ACC112 (cell line): ENCODE measurements at regions not wholly inside any gene's neighbourhood (a gene's known extent, or its start where the extent isn't known, plus 50 kb on each side); places are given as distances from the start of the nearest gene placed in this dataset.
"Not testable (repeated sequence)": the region's sequence is repeated elsewhere in the genome, so short reads cannot be mapped to it uniquely, and the experiment has no call there.

ENCODE experiments used
- H2AFZ ChIP-seq: fragments of 200-600 bp; sonication (generic); one replicate; pipeline ENCODE4 v1.6.0; 2017; ENCODE audit warnings: antibody characterized with exemption, low read length; ENCODE audit not compliant: unreplicated experiment
- H3K27ac ChIP-seq: fragments of 200-600 bp; sonication (generic); 2 replicates; pipeline ENCODE4 v1.5.1; 2014; ENCODE audit warnings: low read depth, mild to moderate bottlenecking, antibody characterized with exemption, low read length, moderate library complexity
- H3K27me3 ChIP-seq: fragments of 200-600 bp; sonication (generic); 2 replicates; pipeline ENCODE4 v1.6.1; 2014; ENCODE audit warnings: mild to moderate bottlenecking, antibody characterized with exemption, low read length, moderate library complexity, mixed read lengths; ENCODE audit not compliant: insufficient read depth
- H3K36me3 ChIP-seq: fragments of 200-600 bp; sonication (generic); 2 replicates; pipeline ENCODE4 v1.6.1; 2016; ENCODE audit warnings: mild to moderate bottlenecking, antibody characterized with exemption, low read length, moderate library complexity, mixed read lengths; ENCODE audit not compliant: insufficient read depth
- H3K4me1 ChIP-seq: fragments of 200-600 bp; sonication (generic); one replicate; pipeline ENCODE4 v1.6.1; 2016; ENCODE audit warnings: low read length, mixed read lengths; ENCODE audit not compliant: insufficient read depth, unreplicated experiment, control insufficient read depth
- H3K4me3 ChIP-seq: fragments of 200-600 bp; sonication (generic); 2 replicates; pipeline ENCODE4 v1.5.1; 2014; ENCODE audit warnings: mild to moderate bottlenecking, low read depth, low read length
- H3K79me2 ChIP-seq: fragments of 200-600 bp; sonication (generic); one replicate; pipeline ENCODE4 v1.6.0; 2016; ENCODE audit warnings: low read length; ENCODE audit not compliant: control insufficient read depth, unreplicated experiment, insufficient read depth

GRCh38 chr4:82301390-82301789 lies 72.4 kb downstream of the HNRNPD start:
- not testable (repeated sequence) for H2AFZ ChIP-seq, H3K27me3 ChIP-seq, H3K4me1 ChIP-seq, H3K27ac ChIP-seq, H3K36me3 ChIP-seq, H3K79me2 ChIP-seq, H3K4me3 ChIP-seq

DNA sequence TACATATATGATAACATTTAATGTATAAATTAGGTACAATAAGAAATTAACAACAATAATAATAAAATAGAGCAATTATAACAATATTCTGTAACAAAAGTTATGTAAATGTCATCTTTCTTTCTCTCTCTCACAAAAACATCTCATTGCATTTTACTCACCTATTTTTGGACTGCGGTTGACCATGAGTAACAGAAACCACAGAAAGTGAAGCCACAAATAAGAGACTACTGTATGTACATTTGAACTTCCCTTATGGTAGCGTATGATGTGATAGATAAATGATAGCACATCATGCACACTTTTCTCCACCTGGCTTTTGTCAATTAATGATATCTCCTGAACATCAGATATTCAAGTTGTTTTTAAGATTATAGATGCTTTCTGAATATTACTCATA lies 80.5 kb downstream of the HNRNPD start:
- Histone ChIP-seq H2AFZ (no peak overlapping the region), H3K27ac (no peak overlapping the region), H3K36me3 (no peaks in the 10 kb centered on the region), H3K4me1 (no peaks in the 10 kb centered on the region), H3K27me3 (peaks cover 6% of the 10 kb centered on the region; the same call in 1 of the 2 replicates), H3K4me3 (no peak overlapping the region), H3K79me2 (no peaks in the 10 kb centered on the region)

DNA sequence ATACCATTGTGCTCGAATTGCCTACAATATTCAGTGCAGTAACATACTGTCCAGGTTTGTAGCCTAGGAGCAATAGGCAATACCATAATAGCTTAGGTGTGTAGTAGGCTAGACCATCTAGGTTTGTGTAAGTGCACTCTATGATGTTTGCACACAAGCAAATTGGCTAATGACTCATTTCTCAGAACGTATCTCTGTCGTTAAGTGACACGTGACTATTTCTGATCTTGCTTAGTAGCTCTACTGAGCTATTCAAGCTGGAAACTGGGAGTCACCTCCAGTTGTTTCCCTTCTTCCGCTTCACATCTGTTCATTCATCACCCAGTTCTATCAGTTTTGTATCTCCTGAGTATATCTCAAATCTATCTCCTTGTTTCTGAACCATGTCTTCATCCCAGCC lies 86.1 kb downstream of the HNRNPD start:
- Histone ChIP-seq H3K4me3 (no peak overlapping the region), H2AFZ (no peak overlapping the region), H3K79me2 (no peaks in the 10 kb centered on the region), H3K27ac (no peak overlapping the region), H3K4me1 (no peaks in the 10 kb centered on the region), H3K36me3 (no peaks in the 10 kb centered on the region), H3K27me3 (peaks cover 50% of the 10 kb centered on the region)

DNA sequence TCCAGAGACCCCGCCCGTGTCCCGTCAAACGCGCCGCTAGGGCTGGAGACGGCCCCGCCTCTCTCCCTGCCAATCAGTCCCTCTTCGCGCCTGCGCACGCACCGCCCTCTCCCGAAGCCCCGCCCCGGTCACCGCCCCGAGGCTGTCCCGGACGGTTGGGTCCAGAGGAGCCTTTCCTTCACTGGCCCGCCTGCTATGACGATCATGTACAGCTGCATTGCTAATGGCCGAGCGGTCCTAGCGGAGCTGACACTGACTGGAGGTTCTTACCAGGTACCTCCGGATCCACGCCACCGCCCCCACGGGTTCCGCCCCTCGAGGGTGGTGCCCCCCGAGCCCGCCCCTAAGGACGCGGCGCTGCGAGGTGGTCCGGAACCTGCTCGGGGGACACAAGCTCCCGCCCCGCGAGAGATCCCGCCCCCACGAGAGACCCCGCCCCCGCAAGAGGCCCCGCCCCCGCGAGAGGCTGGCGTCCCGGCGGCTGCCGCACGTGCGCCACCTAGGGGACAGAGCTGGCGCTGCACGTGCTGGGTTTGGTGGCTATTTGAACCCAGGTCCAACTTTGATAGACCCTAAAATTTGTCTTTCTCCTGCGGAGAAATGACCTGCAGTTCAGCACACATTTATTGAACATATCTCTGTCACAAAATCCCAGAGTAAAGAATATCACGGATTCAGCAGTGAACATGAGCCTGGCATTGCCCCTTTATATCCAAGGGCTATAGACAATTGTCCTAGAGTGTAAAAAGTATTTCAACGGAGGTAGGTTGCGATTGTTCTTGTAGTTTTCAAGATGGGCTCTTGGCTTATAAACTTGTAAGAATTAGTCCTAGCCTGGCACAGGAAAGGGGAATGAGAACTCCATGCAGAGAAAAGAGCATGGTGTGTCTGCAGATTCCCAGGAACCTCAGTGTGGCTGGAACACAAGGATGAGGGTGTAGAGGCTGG lies 88.7 kb downstream of the HNRNPD start:
- no peaks in the 10 kb centered on the region for H3K79me2 ChIP-seq
- H3K36me3 ChIP-seq = no peaks in the 10 kb centered on the region
- peak overlapping the region; percentile 67 for H3K4me3 ChIP-seq
- no peak overlapping the region for H3K27ac ChIP-seq
- peaks cover 54% of the 10 kb centered on the region for H3K27me3 ChIP-seq
- no peak overlapping the region for H2AFZ ChIP-seq
- no peaks in the 10 kb centered on the region for H3K4me1 ChIP-seq

- Histone ChIP-seq H3K27ac (no peak overlapping the region), H3K4me3 (peak overlapping the region; percentile 67), H3K79me2 (no peaks in the 10 kb centered on the region), H3K36me3 (no peaks in the 10 kb centered on the region), H3K27me3 (peaks cover 53% of the 10 kb centered on the region), H2AFZ (no peak overlapping the region), H3K4me1 (no peaks in the 10 kb centered on the region)
Measured at GRCh38 chr4:82284475-82284857, 89.3 kb downstream of the HNRNPD start.

- no peak overlapping the region for H2AFZ ChIP-seq
- no peak overlapping the region for H3K27ac ChIP-seq
- no peak overlapping the region for H3K4me3 ChIP-seq
- H3K79me2 ChIP-seq = no peaks in the 10 kb centered on the region
- no peaks in the 10 kb centered on the region for H3K4me1 ChIP-seq
- no peaks in the 10 kb centered on the region for H3K36me3 ChIP-seq
- peaks cover 43% of the 10 kb centered on the region for H3K27me3 ChIP-seq
Measured at GRCh38 chr4:82282875-82283274, 90.9 kb downstream of the HNRNPD start.

DNA sequence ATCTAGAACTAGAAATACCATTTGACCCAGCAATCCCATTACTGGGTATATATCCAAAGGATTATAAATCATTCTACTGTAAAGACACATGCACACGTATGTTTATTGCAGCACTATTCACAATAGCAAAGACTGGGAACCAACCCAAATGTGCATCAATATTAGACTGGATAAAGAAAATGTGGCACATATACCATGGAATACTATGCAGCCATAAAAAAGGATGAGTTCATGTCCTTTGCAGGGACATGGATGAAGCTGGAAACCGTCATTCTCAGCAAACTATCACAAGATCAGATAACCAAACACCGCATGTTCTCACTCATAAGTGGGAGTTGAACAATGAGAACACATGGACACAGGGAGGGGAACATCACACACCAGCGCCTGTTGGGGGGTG lies 94.2 kb downstream of the HNRNPD start:
- H3K27me3 ChIP-seq = peaks cover 31% of the 10 kb centered on the region
- not testable (repeated sequence) for H3K4me3 ChIP-seq, H3K79me2 ChIP-seq, H3K4me1 ChIP-seq, H2AFZ ChIP-seq, H3K36me3 ChIP-seq, H3K27ac ChIP-seq

GRCh38 chr4:82276332-82276640 lies 97.5 kb downstream of the HNRNPD start:
- no peak overlapping the region for H3K27ac ChIP-seq
- no peaks in the 10 kb centered on the region for H3K4me1 ChIP-seq
- no peaks in the 10 kb centered on the region for H3K79me2 ChIP-seq
- peaks cover 14% of the 10 kb centered on the region for H3K27me3 ChIP-seq
- no peak overlapping the region for H3K4me3 ChIP-seq
- no peak overlapping the region for H2AFZ ChIP-seq
- H3K36me3 ChIP-seq = no peaks in the 10 kb centered on the region

DNA sequence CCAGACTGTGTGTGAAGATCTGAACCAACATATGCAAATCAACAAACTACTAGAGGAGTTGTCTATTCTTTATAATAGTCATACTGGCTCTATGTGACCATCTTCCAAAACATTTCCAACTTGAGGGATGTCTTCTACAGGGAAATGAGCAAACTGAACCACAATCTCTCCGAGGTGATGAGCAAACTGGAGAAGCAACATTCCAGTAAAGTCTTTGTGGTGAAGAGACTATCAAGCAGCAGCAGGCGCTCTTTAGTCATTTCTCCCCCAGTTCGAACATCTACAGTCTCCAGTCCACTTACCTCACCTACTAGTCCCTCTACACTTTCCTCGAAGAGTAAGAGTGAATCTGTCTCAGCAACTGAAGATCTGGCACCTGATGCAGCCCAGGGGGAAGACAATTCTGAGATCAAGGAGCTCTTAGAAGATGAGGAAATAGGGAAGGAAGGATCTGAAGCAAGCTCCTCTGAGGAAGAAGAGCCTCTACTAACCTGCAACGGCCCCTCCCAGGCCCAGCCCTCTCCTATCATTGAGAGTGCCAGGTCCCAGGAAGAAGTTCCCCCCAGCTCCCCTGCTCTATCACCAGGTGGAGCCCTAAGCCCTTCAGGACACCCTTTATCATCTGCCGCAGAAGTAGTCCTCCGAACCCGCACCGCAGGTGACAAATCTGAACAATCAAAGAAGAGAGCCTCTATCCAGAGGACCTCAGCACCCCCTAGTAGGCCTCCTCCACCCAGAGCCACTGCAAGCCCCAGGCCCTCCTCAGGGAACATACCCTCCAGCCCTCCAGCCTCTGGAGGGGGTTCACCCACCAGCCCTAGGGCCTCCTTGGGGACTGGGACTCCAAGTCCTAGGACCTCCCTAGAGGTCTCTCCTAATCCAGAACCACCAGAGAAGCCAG lies 98.1 kb downstream of the HNRNPD start:
- Histone ChIP-seq H3K36me3 (no peaks in the 10 kb centered on the region), H3K4me1 (no peaks in the 10 kb centered on the region), H3K27me3 (peaks cover 16% of the 10 kb centered on the region), H2AFZ (no peak overlapping the region), H3K79me2 (no peaks in the 10 kb centered on the region), H3K4me3 (no peak overlapping the region), H3K27ac (no peak overlapping the region)

DNA sequence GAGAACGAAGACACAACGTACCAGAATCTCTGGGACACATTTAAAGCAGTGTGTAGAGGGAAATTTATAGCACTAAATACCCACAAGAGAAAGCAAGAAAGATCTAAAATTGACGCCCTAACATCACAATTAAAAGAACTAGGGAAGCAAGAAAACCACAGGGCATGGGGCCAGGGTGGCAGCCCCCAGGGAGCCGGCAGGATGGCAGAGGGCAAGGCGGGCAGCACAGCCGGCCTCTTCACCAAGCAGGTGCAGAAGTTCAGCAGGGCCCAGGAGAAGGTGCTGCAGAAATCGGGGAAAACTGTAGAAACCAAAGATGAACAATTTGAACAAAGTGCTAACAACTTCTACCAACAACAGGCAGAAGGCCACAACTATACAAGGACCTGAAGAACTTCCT lies 99.1 kb downstream of the HNRNPD start:
- H3K4me1 ChIP-seq, H3K36me3 ChIP-seq, H3K4me3 ChIP-seq, H3K27ac ChIP-seq, H2AFZ ChIP-seq, H3K79me2 ChIP-seq: not testable (repeated sequence)
- H3K27me3 ChIP-seq = peaks cover 21% of the 10 kb centered on the region

DNA sequence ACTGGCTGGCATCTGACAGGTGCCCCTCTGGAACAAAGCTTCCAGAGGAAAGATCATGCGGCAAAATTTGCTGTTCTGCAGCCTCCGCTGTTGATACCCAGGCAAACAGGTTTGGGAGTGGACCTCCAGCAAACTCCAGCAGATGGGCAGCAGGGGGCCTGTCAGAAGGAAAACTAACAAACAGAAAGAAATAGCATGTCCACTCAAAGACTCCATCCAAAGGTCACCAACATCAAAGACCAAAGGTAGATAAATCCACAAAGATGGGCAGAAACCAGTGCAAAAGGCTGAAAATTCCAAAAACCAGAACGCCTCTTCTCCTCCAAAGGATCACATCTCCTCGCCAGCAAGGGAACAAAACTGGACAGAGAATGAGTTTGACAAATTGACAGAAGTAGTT lies 101.3 kb downstream of the HNRNPD start:
- not testable (repeated sequence) for H2AFZ ChIP-seq, H3K27ac ChIP-seq, H3K79me2 ChIP-seq, H3K4me3 ChIP-seq, H3K36me3 ChIP-seq, H3K4me1 ChIP-seq
- peaks cover 21% of the 10 kb centered on the region for H3K27me3 ChIP-seq
